C4-2B (cell line): ENCODE measurements at regions not wholly inside any gene's neighbourhood (a gene's known extent, or its start where the extent isn't known, plus 50 kb on each side); places are given as distances from the start of the nearest gene placed in this dataset.

Source experiments
- CTCF ChIP-seq: fragments of 450-650 bp; conservative IDR thresholded peaks from 2 replicates; pipeline ENCODE4 v1.5.1; 2017; ENCODE audit warnings: mild to moderate bottlenecking
- ZFX ChIP-seq: fragments of 450-650 bp; IDR thresholded peaks from 2 replicates; pipeline ENCODE4 v1.6.1; 2017

GRCh38 chr1:60703155-60703554 is 379.2 kb upstream of the NFIA start:
- no peak for TF ChIP-seq CTCF
- TF ChIP-seq ZFX = no peak
